ENCODE measurements at regions not wholly inside any gene's neighbourhood (a gene's known extent, or its start where the extent isn't known, plus 50 kb on each side); places are given as distances from the start of the nearest gene placed in this dataset.

DNA sequence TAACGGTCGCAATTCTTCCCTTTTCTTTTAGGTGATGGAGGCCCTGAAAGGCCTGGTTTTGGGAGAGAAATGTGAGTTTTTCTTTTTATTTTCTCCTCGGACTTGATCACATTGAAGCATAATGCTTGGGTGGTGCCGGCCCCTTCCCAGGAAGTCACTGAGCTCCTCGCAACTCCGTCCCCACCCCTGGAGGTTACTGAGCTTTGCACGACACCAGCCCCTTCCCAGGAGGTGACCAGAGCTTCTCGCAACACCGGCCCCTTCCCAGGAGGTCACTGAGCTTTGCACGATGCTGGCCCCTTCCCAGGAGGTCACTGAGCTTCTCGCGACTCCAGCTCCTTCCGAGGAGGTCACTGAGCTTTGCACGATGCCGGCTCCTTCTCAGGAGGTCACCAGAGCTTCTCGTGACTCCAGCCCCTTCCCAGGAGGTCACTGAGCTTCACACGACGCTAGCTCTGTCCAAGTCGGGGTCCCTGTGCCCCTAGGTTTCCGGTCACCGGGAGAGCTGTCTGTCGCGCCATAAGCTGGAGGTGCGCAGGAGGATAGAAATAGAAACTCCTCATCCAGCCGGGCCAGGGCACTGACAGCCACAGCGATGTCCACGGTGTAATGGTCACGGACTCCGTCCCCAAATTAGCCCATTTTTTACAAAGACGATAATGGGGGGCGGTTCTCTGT is 586.4 kb downstream of the BRD1 start:
- no peak for DNase-seq

DNA sequence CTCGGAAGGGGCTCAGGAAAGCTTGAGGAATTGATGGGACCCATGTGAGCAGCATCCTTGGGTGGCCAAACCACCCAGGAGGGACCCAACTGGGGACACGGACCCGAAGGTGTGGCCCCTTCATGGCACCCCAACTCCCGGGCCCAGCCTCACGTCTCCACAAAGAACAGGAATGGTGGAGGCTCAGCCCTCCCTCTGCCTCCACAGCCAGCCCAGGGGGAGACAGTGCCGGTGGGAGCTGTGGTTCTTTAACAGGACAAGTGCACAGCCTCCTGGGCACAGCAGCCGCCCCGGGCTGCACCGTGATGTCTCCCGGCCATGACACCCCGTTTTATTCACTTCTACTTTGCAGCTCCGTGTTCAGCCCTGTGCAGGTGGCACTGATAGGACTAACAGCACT is 587.2 kb downstream of the BRD1 start:
- DNase-seq: no peak

GRCh38 chr22:49240016-49240380 is 587.7 kb downstream of the BRD1 start:
- DNase-seq: no peak

- DNase-seq: no peak
Measured at GRCh38 chr22:49239264-49240015, 588.2 kb downstream of the BRD1 start.

DNA sequence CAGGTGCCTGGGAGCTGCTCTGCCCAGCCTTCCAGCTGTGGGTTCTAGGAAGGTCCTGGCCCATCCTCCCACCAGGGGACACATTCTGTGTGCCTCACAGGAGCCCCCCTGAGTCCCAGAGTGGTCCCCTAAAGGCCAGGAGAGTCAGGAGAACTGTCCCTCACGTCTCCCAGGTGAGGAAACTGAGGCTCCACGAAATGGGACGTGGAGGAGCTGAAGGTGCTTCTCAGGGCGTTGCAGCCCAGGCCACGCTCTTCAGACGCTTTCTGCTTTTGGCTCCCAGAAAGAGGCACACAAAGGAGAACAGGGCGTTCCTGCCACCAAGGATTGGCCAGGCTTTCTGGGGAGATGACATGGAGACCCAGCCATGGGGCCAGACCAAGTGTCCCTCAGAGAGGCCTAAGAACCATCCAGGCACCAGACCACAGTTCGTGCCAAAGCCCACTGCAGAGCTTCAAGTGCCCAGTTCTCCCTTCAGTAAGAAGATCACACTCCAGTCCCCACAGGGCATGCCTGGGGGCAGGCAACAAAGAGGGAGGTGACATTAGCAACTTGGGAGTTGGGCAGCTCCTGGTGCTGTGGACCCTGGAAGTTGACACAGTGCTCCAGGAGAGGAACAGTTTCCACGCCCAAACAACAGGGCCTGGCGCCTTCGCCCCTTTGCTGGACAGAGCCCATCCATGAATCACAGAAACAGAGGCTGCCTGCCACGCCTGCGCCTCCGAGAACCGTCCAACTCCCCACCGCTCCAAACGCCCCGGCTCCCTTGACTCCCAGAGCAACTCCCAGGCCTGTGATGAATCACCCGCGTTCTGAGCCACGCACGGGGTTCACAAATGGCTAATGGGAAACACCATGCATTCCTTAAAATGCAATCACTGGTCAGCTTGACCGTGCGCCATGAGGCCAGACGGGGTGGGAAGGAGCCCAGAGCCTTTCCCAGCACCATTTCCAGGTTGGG is 589.2 kb downstream of the BRD1 start:
- no peak for DNase-seq

GRCh38 chr22:49237703-49238102 is 590.0 kb downstream of the BRD1 start:
- no peak for DNase-seq

- no peak for DNase-seq
Measured at GRCh38 chr22:49237279-49237678, 590.4 kb downstream of the BRD1 start.

- DNase-seq: no peak
Measured at GRCh38 chr22:49236541-49237075, 591.1 kb downstream of the BRD1 start.

DNA sequence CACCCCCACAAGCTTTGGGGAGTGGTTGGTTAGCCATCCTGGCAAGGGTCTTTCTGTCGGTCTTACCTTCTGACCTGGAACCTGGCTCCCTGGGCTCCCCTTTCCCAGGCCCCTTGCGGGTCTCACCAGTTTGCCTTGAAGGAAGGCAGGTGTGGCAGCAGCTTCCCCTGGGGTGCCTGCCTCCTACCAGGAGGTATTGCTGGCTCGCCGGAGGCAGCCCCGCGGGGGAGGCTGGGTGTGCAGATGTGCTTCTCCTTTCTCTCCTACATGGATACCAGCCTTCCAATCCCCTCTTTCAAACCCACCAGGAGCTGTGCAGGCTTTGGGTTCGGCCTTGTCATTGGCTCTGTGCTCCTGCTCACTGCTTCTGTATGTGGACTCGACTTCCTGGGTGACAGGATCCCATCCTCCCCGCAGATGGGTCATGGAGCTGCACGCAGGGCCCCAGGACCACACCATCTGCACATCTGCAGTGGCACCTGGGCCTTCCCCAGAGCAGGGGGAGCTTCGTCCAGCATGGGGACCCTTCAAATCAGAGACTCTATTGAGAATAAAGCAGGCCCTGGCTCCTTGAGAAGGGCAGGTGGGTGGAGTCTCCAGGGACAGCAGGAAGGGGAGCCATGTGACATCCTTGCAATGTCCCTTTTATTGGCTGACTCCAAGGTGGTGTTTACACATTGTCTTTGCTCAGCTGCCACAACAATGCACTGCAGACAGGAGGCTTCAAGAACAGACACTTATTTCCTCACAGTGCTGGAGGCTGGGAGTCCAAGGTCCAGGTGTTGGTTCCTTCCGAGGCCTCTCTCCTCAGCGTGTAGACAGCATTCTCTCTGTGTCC is 592.0 kb downstream of the BRD1 start:
- no peak for DNase-seq

- no peak for DNase-seq
Measured at GRCh38 chr22:49234459-49234858, 593.2 kb downstream of the BRD1 start.

GRCh38 chr22:49233507-49234100 is 594.1 kb downstream of the BRD1 start:
- DNase-seq: no peak

DNA sequence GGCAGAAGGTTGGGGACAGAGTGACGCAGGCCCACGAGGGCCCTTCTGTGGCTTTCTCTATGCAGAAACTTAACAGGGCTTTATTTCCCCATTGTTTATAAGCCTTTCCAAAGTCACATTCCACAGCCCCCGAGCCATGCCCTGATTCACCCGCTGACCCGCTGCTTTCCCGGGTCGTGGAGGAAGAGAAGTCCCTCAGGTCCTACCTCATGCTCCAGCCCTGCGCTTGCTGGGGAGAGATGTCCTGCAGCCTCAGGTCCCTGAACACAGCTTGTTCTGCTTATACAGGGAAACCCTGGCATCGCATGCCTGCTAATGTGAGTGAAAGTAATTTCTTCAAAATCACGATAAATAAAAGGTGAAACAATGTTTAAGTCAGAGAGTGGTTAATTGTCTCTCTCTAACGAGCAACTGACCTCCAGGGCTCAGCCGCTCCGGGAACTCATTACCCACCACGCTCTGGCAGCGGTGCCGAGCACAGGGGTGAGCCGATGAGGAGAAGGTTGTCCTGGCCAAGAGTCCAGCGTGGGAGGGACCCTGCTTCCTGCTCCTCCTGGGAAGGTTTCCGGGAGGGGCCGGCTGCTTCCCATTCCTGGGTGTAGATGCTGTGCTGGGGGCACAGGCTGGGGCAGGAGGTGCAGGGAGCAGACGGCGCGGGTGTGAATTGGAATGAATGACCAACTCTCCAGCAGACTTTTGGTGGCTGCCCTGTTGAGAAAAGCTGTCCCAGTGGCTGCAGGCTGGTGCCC is 595.2 kb downstream of the BRD1 start:
- no peak for DNase-seq

DNA sequence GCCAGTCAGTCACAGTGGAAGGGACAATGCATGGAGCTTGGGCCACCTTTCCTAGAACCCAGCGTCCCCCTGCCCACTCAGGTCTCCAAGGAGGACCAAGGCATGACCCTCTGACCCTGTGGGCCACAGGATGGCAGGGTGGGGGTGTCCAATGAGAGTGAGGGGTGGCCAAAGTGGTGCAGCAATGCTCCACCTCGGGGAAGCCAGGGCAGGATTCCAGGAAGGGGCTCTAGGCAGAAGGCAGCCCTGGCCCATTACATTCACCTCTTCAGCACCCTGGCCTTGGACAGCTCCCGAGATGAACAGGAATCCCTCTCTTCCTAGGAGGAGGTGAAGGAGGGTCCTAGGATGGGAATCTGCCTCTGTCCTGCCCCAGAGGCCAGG is 597.5 kb downstream of the BRD1 start:
- DNase-seq: no peak

- no peak for DNase-seq
Measured at GRCh38 chr22:49229483-49230193, 598.0 kb downstream of the BRD1 start.

DNA sequence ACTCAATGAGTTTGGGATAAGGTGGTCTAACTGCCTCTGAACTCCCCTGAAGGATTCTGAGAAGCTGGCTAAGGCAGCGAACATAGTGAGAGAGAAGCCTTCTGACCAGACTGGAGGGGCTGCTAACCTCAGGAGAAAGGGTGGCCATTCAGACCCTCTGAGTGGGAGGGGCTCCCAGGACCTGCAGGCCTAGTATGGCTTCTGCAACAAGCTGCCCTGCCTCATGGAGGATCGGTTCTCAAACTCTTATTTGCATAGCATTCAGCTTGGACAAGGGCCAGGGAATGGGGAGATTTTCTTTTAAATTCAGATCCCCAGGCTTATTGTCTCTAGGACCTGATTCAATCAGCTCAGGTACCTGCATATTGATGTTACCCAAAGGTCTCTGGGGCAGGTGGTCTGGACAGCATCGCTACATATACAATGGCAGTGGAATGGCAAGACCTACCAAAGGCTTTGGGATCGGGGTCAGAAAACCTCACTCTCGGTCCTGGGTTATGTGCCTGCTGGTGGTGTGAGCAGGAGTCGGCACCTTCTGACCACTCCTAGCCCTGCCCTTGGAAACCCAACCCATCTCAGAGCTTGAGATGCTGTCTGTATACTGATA is 599.1 kb downstream of the BRD1 start:
- DNase-seq: no peak

DNA sequence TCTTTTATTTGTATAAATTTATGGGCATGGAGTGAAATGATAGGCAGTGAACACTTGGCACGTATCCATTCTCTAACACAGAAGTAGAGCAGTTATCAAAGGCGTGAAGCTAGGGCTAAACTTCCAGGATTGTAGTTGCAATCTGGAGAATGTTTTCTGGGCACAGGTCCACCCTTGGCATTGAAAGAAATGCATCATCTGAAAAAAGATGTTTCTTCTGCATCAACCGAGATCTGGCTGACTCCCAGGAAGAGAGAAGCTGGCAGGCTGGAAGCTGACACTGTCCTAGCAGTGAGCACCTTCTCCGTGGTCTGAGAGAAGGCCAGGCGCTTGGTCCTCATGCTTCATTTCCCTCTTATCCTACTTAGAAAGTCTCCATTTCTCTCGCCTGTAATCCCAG is 600.0 kb downstream of the BRD1 start:
- DNase-seq: no peak

DNA sequence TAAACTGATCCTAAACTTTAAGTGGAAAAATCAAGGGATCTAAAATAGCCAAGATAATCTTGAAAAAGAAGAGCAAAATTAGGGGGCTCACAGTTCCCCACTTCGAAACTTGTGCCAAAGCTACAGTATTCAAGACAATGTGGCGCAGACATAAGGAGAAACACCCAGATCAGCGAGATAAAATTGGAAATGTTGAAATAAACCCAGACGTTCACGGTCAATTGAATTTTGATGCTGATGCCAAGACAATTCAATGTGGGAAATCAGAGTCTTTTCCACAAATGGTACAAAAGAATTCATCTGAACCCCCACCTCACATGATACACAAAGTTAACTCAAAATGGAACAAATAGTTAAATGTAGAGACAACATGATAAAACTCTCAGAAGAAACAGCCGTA is 601.6 kb downstream of the BRD1 start:
- no peak for DNase-seq

- no peak for DNase-seq
Measured at GRCh38 chr22:49224243-49224642, 603.4 kb downstream of the BRD1 start.

- DNase-seq: no peak
Measured at GRCh38 chr22:49218142-49218541, 609.5 kb downstream of the BRD1 start.

DNA sequence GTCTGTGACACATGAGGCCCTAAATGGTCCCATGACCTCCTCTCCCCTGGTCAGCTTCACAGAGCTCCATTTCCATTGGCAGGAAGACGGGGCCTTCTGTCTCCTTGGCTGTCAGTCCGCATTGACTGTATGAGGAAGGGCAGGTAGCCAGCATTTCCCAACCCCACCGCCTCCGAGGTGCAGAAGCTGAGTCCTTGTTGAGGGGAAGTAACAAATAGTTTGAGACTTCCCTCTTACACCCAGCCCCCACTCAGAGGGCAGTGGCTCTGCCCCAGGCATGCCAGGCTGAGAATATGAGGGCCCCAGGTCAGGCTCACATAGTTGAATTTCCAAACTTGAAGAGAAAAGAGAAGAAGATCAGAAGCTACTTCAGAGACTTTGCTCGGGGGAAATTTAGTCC is 611.1 kb downstream of the BRD1 start:
- DNase-seq: no peak

Data from bone marrow (tissue), 2 donors.